HUDEP-2 (cell line): ENCODE measurements at regions not wholly inside any gene's neighbourhood (a gene's known extent, or its start where the extent isn't known, plus 50 kb on each side); places are given as distances from the start of the nearest gene placed in this dataset.
"Not testable (repeated sequence)": the region's sequence is repeated elsewhere in the genome, so short reads cannot be mapped to it uniquely, and the experiment has no call there.

ENCODE experiments used
- DNase-seq, 76 experiments: peaks; one replicate each; lab custom pipeline; 2025; ENCODE audit not compliant: unreplicated experiment in 76 of 76; lab: John Stamatoyannopoulos, UW

DNA sequence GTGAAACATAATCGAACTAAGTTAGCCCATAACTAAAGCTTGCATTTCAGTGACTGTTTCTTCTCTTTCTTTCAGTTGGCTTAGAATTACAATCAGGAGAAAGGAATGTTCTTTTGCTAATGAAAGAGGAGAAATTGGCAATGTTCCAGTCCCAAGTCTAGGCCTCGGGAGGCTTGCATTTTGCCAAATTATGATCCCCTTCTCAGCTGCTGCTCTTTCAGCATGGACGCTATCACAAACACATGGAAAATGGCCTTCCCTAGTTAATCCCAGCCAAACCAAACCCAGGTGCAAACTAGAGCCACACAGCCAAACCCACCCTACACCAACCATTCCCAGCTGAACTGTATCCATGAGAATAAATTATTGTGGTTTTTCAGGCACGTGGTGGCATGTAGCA lies 605.2 kb upstream of the LRRTM4 start:
- no peak for DNase-seq

DNA sequence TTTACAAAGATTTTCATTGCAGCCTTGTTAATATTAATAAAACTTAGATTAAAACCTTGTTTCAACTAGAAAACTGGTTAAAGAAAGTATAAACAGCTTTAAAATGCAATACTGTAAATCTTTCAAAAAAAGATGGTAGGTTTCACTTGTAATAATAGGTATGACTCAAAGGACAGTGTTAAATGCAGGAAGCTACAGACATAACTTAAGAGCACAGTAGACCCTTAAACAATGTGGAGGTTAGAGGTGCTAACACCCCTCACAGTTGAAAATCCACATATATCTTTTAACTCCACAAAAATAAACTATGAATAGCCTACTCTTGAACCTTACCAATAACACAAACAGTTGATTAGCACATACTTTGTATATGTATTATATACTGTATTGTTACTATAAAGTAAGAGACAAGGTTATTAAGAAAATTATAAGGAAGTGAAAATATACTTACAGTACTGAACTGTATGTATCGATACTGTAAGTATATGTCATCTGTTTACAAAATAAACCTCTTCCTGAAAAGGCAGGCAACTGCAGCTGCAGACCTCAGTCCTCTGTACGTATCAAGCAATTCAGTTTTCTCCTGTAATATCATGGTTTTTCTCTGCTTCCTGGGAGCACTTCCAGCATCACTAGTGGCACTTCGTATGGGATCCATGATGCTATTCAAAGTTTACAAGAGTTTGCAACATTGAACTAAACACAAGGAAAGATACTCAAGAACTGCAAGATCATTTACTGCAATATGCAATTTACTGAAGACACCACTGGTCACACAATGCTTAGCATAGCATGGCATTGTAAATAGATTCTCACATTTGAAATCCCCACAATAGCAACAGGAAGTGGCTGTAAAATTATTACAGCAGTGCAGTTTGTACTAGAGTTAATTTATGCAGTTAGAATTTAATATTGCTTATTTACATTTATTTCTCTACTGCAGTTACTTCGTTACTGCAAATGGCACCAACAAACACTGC lies 610.5 kb upstream of the LRRTM4 start:
- DNase-seq, result no peak

DNA sequence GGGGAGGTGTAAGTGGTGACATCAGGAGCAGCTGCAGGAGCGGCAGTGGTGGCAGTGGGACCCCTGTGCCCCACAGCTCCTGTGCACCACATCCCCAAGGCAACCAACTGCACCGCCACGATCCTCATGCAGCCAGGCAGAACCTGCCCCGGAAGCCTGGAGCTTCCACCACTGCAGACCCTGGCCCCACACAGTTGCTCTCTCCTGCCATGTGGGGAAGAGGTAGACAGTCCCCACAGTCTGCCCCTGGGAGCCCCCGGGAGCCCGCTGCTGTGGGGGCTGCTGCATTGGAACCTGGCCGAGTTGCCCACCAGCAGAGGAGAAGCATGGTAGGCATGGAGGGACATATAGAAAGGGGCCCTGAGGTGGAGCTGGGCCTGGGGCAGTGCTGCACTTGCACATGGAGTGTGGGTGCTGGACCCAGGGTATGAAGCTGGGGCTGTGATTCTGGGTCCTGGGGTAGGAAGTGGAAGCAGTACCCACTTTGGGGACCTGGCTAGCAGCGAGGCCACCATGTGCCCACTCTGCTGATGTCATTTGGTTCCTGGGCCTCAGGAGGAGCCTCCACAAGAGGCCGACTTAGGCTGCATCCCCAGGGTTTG lies 623.3 kb upstream of the LRRTM4 start:
- no peak for DNase-seq

- DNase-seq, result no peak
Measured at GRCh38 chr2:78145997-78146722, 624.0 kb upstream of the LRRTM4 start.

- DNase-seq, result no peak
Measured at GRCh38 chr2:78147466-78147865, 625.3 kb upstream of the LRRTM4 start.

DNA sequence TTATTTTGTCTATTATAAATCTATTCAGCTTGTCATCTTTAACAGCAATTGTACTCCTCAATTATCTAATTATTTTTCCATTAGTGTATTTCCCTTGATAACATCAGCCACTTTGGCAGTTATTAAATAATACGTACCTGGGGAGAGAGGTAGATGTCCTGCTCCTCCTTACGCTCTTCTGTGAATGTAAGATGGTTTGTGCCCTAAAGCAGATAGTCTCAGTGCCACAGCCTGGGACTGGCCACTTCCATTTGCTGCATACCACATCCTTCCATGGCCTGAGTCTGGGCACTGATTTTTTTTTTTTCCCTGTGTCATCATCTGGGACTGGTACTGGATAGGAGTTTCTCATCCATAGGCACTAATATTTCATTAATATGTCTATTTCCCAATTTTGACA lies 632.4 kb upstream of the LRRTM4 start:
- no peak for DNase-seq

GRCh38 chr2:78162202-78162601 lies 640.0 kb upstream of the LRRTM4 start:
- no peak for DNase-seq

- DNase-seq, result not testable (repeated sequence)
Measured at GRCh38 chr2:78172157-78172556, 650.0 kb upstream of the LRRTM4 start.

DNA sequence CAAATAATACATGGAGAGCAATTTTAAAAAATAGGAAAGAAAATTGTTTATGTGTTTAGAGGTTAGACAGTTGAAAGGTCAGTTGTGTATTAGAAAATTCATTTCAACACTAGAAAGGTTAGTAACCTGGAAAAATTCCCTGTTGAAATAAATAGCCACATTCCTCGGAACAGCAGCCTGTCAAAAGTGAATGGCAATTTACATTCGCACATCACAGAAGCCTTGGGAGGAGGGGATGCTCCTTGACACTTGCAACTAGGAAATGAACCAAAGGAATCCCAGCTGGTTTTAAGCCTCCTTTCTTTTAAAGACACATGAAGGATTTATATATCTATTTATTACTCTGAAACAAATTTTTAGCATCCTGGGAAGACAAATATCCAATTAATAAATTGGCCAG lies 653.5 kb upstream of the LRRTM4 start:
- DNase-seq, result no peak

- DNase-seq, result no peak
Measured at GRCh38 chr2:78201064-78201575, 678.9 kb upstream of the LRRTM4 start.

DNA sequence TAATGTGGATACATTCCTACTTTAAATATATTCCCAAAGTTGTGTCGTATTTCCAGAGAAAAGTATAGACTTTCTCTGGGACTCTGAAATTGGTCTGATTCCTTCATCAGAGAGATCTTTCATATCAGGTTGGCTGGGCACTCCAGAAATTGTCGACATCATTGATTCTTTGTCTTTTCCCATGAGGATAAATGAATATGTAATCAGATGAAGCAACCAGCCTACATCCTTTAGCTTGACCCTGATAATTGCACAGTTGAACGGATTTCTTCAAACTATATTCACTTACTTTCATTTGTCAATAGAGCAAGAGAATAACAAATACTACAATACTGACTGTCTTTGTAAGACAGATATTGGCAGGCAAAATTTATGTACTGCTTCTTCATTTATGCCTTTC lies 680.2 kb upstream of the LRRTM4 start:
- DNase-seq, result no peak

GRCh38 chr2:78202986-78203670 lies 681.0 kb upstream of the LRRTM4 start:
- no peak for DNase-seq

GRCh38 chr2:78218066-78218465 lies 695.9 kb upstream of the LRRTM4 start:
- no peak for DNase-seq

DNA sequence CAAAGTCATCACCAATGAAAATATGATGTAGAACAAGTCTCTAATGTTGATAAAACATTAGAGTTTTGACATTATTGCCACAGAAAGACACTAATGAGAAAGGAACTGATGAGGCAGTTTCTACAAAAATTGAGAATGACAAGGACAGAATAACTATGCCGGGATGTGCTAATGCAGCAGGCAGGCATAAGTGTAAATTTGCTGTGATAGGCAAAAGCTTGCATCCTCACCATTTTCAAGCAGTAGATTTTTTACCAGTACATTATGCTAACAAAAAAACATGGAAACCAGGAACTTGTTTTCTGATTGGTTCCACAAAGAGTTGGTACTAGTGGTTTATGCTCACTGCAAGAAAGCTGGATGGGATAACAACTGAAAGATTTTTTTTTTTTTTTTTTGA lies 715.5 kb upstream of the LRRTM4 start:
- no peak for DNase-seq

GRCh38 chr2:78245394-78246135 lies 723.4 kb upstream of the LRRTM4 start:
- no peak for DNase-seq

GRCh38 chr2:78251708-78252107 lies 729.5 kb upstream of the LRRTM4 start:
- no peak for DNase-seq

- no peak for DNase-seq
Measured at GRCh38 chr2:78260861-78261260, 738.7 kb upstream of the LRRTM4 start.

GRCh38 chr2:78261454-78261853 lies 739.3 kb upstream of the LRRTM4 start:
- no peak for DNase-seq

DNA sequence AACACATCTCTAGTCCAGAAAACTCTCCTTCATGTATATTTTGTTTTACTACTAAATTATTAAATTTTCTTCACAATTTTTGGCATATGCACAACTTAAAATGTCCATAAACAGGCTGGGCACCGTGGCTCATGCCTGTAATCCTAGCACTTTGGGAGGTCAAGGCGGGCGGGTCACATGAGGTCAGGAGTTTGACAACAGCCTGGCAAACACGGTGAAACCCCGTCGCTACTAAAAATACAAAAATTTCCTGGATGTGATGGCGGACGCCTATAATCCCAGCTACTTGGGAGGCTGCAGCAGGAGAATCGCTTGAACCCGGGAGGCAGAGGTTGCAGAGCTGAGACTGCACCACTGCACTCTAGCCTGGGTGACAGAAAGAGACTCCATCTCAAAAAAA lies 739.9 kb upstream of the LRRTM4 start:
- DNase-seq, result not testable (repeated sequence)
